ENCODE measurements at regions not wholly inside any gene's neighbourhood (a gene's known extent, or its start where the extent isn't known, plus 50 kb on each side); places are given as distances from the start of the nearest gene placed in this dataset.

DNA sequence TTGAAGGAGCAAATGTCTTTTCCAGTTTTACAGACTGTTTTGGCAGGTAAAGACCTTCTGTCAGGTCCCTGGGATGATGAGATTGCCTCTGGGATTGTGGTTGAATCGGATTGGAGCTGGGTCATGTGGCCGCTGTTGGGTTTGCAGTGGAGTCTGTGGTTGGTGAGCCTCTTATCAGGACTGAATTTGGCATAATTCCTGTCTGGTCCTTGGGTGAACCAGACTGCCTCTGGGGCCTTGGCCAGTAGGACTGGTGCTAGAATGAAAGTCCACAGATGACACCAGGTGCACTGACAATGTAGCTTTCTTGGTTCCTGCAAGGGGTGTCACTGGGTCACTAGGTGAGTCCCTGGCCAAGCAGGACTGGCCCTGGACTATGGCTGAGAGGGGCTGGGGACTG is 155.3 kb downstream of the TPH2 start:
- peak; percentile 33 for DNase-seq (ENCODE audit: low spot score)
- Histone ChIP-seq H3K27ac (ENCODE audit: poor library complexity, severe bottlenecking) (no peak overlapping the region), H3K36me3 (ENCODE audit: low read depth) (no peaks in the 10 kb centered on the region)

DNA sequence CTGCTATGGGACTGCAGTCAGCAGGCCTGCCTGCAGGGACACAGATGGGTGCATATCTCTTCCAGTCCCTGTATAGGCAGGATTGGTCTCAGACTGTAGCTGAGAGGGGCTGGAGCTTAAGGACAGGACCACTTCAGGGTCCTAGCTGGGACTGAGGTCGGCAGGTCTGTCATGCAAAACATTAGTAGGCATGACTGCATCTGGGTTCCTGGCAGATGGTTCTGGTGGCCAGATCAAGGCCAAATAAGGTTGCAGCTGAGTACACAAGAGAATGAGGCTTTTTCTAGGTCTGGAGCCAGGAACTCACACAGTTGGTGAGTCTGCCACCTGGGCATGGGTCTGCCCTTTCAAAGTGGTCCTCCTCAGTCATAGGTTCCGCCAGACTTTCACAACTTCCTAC is 155.8 kb downstream of the TPH2 start:
- H3K4me3 ChIP-seq (ENCODE audit: severe bottlenecking), result no peak overlapping the region
- ATAC-seq (ENCODE audit: low read depth) (no peak), DNase-seq (ENCODE audit: low spot score) (no peak)
- TF ChIP-seq, protein P1, sequence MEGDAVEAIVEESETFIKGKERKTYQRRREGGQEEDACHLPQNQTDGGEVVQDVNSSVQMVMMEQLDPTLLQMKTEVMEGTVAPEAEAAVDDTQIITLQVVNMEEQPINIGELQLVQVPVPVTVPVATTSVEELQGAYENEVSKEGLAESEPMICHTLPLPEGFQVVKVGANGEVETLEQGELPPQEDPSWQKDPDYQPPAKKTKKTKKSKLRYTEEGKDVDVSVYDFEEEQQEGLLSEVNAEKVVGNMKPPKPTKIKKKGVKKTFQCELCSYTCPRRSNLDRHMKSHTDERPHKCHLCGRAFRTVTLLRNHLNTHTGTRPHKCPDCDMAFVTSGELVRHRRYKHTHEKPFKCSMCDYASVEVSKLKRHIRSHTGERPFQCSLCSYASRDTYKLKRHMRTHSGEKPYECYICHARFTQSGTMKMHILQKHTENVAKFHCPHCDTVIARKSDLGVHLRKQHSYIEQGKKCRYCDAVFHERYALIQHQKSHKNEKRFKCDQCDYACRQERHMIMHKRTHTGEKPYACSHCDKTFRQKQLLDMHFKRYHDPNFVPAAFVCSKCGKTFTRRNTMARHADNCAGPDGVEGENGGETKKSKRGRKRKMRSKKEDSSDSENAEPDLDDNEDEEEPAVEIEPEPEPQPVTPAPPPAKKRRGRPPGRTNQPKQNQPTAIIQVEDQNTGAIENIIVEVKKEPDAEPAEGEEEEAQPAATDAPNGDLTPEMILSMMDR (IDR thresholded peaks at IDR 0.05; ENCODE audit: poor library complexity, severe bottlenecking), result no peak
- H3K9me3 ChIP-seq (ENCODE audit: severe bottlenecking), result no peaks in the 10 kb centered on the region
- H3K27ac ChIP-seq (ENCODE audit: poor library complexity, severe bottlenecking), result no peak overlapping the region
- no peaks in the 10 kb centered on the region for H3K4me1 ChIP-seq (ENCODE audit: insufficient read depth, poor library complexity, severe bottlenecking)
- no peaks in the 10 kb centered on the region for H3K27me3 ChIP-seq (ENCODE audit: insufficient read depth, poor library complexity, severe bottlenecking)
- H3K36me3 ChIP-seq (ENCODE audit: low read depth), result no peaks in the 10 kb centered on the region

More for the DNA sequence above, 155.3 kb downstream of the TPH2 start:
- Histone ChIP-seq H3K4me1 (ENCODE audit: insufficient read depth, poor library complexity, severe bottlenecking) (no peaks in the 10 kb centered on the region), H3K27me3 (ENCODE audit: insufficient read depth, poor library complexity, severe bottlenecking) (no peaks in the 10 kb centered on the region), H3K9me3 (ENCODE audit: severe bottlenecking) (no peaks in the 10 kb centered on the region), H3K4me3 (ENCODE audit: severe bottlenecking) (no peak overlapping the region)
- ATAC-seq (ENCODE audit: low read depth), result no peak
- TF ChIP-seq, protein P1 (IDR thresholded peaks at IDR 0.05; ENCODE audit: poor library complexity, severe bottlenecking), result no peak

DNA sequence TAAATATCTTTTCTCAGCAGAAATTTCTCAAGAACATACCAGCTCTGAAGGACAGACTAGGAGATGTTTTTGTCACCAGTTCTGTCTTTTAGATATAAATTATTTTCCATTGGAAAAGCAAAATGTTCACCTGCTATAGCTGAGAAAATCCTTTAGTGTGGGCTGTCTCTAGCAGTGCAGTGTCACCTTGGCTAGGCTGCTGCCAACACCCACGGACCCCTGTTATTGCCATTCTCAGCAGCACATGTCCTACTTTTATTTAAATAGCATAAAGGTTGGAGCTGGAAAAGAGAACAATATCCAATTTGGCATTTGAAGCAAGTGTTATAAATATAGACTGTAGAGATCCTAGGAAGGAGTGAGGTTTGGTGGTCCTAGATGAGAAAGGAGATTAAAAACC is 156.4 kb downstream of the TPH2 start:
- DNase-seq (ENCODE audit: low spot score) (no peak), ATAC-seq (ENCODE audit: low read depth) (no peak)
- H3K27me3 ChIP-seq (ENCODE audit: insufficient read depth, poor library complexity, severe bottlenecking), result peaks cover 4% of the 10 kb centered on the region
- H3K27ac ChIP-seq (ENCODE audit: poor library complexity, severe bottlenecking), result no peak overlapping the region
- H3K36me3 ChIP-seq (ENCODE audit: low read depth), result no peaks in the 10 kb centered on the region
- TF ChIP-seq, protein P1 (IDR thresholded peaks at IDR 0.05; ENCODE audit: poor library complexity, severe bottlenecking), result no peak
- H3K9me3 ChIP-seq (ENCODE audit: severe bottlenecking), result no peaks in the 10 kb centered on the region
- no peak overlapping the region for H3K4me3 ChIP-seq (ENCODE audit: severe bottlenecking)
- H3K4me1 ChIP-seq (ENCODE audit: insufficient read depth, poor library complexity, severe bottlenecking), result no peaks in the 10 kb centered on the region

DNA sequence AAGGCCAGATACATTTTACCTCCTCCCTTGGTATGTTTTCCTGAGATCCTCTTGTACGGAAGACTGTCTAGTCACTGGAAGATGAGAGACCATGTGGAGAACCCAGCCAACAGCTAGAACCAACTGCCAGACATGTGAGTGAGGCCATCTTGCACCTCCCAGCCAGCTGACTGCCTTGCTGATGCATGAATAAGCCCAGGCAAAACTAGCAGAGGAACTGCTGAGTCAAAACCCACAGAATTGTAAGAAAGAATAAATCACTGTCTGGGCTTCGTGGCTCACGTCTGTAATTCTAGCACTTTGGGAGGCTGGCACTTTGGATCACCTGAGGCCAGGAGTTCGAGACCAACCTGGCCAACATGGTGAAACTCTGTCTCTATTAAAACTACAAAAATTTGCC is 160.0 kb downstream of the TPH2 start:
- DNase-seq (ENCODE audit: low spot score) (no peak), ATAC-seq (ENCODE audit: low read depth) (no peak)
- H3K9me3 ChIP-seq (ENCODE audit: severe bottlenecking), result no peaks in the 10 kb centered on the region

DNA sequence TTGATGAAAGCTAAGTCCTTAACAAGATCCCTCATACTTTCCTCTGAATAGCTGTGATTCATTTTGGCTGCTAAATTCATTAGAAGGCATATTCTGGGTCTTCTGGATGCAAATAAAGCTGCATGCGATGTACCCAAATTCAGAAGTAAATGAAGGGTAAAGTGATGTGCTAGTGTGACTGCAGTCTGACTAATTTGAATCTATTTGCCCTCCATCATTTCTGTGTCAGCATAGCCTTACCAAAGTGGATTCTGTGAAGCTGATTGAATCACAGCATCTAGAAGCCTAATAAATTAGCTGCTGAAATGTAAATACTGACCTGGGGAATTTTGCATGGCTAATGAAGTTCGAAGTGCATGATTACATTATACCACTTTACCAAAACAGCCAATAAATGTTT is 162.2 kb downstream of the TPH2 start:
- Histone ChIP-seq H3K27ac (ENCODE audit: poor library complexity, severe bottlenecking) (no peak overlapping the region), H3K4me1 (ENCODE audit: insufficient read depth, poor library complexity, severe bottlenecking) (no peaks in the 10 kb centered on the region), H3K4me3 (ENCODE audit: severe bottlenecking) (no peak overlapping the region), H3K36me3 (ENCODE audit: low read depth) (no peaks in the 10 kb centered on the region), H3K9me3 (ENCODE audit: severe bottlenecking) (no peaks in the 10 kb centered on the region), H3K27me3 (ENCODE audit: insufficient read depth, poor library complexity, severe bottlenecking) (peaks cover 14% of the 10 kb centered on the region)
- TF ChIP-seq, protein P1 (IDR thresholded peaks at IDR 0.05; ENCODE audit: poor library complexity, severe bottlenecking), result no peak
- DNase-seq (ENCODE audit: low spot score) (no peak), ATAC-seq (ENCODE audit: low read depth) (no peak)

More for the DNA sequence above, 160.0 kb downstream of the TPH2 start:
- Histone ChIP-seq H3K4me1 (ENCODE audit: insufficient read depth, poor library complexity, severe bottlenecking) (no peaks in the 10 kb centered on the region), H3K36me3 (ENCODE audit: low read depth) (no peaks in the 10 kb centered on the region), H3K27me3 (ENCODE audit: insufficient read depth, poor library complexity, severe bottlenecking) (peaks cover 14% of the 10 kb centered on the region), H3K27ac (ENCODE audit: poor library complexity, severe bottlenecking) (no peak overlapping the region), H3K4me3 (ENCODE audit: severe bottlenecking) (no peak overlapping the region)
- TF ChIP-seq, protein P1 (IDR thresholded peaks at IDR 0.05; ENCODE audit: poor library complexity, severe bottlenecking), result no peak

Measured in RWPE2 (cell line).